D721Med (cell line): ENCODE measurements at regions not wholly inside any gene's neighbourhood (a gene's known extent, or its start where the extent isn't known, plus 50 kb on each side); places are given as distances from the start of the nearest gene placed in this dataset.

Source experiments
- DNase-seq: peaks from one replicate; pipeline ENCODE4 v3.0.0; 2011; ENCODE audit warnings: low spot score; ENCODE audit not compliant: insufficient read length
- FAIRE-seq: peaks from 2 replicates; lab custom pipeline; 2011; peaks lifted over from hg19 to GRCh38; lab: Jason Lieb, UNC
- TF ChIP-seq, protein P1 (sequence below): IDR thresholded peaks from 2 replicates; pipeline ENCODE4 v1.5.1; 2012; ENCODE audit warnings: mild to moderate bottlenecking, control low read depth; ENCODE audit not compliant: insufficient read depth; ENCODE audit errors: missing control alignments

DNA sequence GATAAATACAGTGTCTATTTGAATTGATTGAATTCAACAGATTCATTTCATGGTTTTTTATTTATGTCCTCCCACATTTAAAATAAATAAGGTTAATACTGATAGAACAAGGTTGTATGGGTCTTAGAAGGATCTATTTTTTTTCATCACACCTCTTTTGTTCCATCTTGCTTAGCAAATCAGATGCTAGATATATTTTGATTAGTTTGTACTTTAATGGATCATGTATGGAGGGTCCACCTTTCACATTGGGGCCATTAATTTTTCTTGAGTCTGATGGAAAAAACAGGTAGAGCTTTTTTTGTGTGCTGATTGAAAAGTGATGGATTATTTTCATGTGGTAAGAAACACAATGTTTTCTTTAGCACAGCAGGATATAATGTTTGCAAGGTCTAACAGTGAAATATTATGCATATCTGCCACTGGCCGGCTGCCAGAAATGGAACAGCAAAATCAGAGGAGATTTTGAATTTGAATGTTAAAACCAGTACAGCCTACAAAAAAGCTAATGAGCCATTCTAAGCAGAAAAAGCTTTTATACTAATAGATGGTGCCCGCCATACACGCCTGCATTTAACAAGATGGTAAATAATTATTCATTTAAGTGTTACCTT is 188.1 kb upstream of the ETAA1 start:
- TF ChIP-seq, protein P1, sequence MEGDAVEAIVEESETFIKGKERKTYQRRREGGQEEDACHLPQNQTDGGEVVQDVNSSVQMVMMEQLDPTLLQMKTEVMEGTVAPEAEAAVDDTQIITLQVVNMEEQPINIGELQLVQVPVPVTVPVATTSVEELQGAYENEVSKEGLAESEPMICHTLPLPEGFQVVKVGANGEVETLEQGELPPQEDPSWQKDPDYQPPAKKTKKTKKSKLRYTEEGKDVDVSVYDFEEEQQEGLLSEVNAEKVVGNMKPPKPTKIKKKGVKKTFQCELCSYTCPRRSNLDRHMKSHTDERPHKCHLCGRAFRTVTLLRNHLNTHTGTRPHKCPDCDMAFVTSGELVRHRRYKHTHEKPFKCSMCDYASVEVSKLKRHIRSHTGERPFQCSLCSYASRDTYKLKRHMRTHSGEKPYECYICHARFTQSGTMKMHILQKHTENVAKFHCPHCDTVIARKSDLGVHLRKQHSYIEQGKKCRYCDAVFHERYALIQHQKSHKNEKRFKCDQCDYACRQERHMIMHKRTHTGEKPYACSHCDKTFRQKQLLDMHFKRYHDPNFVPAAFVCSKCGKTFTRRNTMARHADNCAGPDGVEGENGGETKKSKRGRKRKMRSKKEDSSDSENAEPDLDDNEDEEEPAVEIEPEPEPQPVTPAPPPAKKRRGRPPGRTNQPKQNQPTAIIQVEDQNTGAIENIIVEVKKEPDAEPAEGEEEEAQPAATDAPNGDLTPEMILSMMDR: no peak
- FAIRE-seq (no peak), DNase-seq (no peak)

DNA sequence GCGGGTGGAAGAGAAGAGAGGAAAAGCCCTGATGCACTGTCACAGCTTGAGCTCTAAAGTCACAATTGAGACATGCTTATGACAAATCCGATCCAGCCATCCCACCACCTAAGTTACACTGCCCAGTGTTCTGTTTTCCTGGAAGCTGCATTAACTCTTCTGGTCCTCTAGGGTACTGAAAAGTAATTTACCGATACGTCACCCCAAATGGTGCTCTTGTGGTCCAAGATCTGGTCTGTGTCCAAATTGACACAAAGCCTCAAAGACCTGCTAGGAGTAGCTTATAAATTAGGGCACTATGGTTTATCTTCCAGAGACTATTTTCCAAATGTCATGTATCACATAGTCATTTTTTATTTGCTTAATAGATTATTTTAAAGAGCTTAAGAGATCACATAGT is 186.7 kb upstream of the ETAA1 start:
- no peak for FAIRE-seq
- no peak for DNase-seq
- TF ChIP-seq, protein P1: no peak

DNA sequence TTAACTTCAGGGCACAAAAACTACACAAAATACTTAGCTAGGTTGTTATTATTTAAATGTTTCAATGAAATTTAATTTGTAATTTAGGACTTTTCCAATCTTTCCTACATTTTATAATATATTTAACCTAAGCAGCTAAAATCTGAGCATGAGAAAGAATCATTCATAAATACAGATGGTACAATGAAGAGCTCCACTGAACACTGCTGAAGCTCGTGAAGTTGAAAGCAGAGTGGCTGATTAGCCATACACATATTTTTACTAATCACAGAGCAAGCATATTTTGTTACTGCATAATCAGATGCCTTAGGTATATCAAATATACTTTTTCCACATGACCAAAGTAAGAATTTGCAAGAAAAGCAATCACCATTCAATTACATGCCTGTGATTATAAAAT is 184.9 kb upstream of the ETAA1 start:
- DNase-seq (no peak), FAIRE-seq (peak; percentile 38)
- TF ChIP-seq, protein P1: no peak

DNA sequence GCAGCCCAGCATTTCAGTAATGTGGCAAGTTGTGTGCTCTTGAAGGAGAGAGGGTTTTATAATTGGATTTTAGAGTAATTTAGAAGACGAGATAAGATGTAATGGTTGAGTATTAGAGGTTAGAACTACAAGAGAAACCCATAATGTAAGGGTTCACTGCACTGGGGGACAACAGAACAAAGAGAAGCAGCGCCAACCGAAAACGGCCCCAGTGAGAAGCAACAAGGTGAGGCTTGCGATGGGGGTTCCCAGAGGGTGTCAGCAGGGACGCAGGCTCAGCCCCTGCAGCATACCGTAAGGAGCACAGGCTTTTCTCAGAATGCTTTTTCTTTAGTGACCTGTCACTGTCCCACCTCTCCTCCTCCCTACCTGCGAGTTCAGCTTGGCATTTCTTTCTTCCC is 183.9 kb upstream of the ETAA1 start:
- TF ChIP-seq, protein P1: no peak
- FAIRE-seq (no peak), DNase-seq (no peak)

DNA sequence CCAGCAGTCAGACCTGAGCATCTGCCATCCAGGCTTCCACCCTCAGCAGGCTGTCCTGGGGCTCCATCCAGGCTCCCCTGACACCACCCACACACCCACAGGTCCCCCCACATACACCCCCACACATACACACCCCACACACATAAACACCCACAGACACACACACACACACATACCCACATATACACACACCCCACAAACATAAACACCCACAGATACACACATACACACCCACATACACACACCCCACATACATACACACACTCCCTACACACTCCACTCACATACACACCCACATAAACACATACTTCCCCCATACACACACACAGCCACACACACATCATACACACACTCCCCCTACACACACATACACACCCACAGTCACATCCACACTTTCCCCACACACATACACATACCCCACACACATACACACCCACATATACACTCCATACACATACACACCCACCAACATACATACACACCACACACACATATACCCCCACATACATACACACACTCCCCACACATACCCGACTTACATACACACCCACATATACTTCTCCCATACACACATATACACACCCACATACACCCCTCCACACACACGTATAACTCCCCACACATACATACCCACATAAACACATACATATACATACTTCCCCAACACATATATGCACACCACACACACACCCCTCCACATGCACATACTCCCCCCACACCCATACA is 183.3 kb upstream of the ETAA1 start:
- DNase-seq (no peak), FAIRE-seq (peak; percentile 25)
- TF ChIP-seq, protein P1: no peak

DNA sequence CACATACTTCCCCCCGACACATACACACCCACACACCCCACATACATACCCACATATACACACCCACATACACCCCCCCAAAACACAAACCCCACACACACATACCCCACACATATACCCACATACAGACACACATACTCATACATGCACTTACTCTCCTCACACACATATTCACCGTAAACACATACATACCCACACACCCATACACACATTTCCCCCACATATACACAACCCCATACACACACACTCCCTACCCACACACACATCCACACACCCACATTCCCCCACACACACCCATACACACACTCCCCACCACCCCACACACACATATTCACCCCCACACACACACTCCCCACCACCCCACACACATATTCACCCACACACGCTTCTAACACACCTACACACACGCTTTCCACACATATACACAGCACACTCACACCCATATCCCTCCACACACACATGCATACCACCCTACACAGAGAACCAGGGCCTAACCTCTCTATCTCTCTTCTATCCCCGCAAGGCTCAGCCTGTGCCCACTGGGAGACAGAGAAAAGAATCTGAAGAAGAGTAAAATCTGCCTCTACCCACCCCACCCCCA is 182.4 kb upstream of the ETAA1 start:
- TF ChIP-seq, protein P1: no peak
- DNase-seq: no peak
- no peak for FAIRE-seq
